Thoracic aorta (tissue), 2 donors: ENCODE measurements at regions not wholly inside any gene's neighbourhood (a gene's known extent, or its start where the extent isn't known, plus 50 kb on each side); places are given as distances from the start of the nearest gene placed in this dataset.

Source experiments
- ATAC-seq: fragments of 150-250 bp; one replicate; pipeline ENCODE4 v1.8.0; 2017; ENCODE audit warnings: low read depth; ENCODE audit not compliant: insufficient number of reproducible peaks, low FRiP score
- DNase-seq: peaks from one replicate; pipeline ENCODE4 v3.0.0-alpha.2; 2020; ENCODE audit warnings: low spot score
- H3K27ac ChIP-seq, 2 donors: fragments of 200-600 bp; sonication (generic); 1 replicate in 1 of 2; 2 replicates in 1 of 2; pipeline ENCODE4 v1.5.1; 2016; ENCODE audit warnings: mild to moderate bottlenecking in 2 of 2, moderate library complexity in 2 of 2
- H3K27me3 ChIP-seq: fragments of 200-600 bp; sonication (generic); replicated peaks from 2 replicates; pipeline ENCODE4 v1.6.0; 2016; ENCODE audit warnings: mild to moderate bottlenecking; ENCODE audit not compliant: insufficient read depth
- H3K36me3 ChIP-seq: fragments of 200-600 bp; sonication (generic); one replicate; pipeline ENCODE4 v1.5.1; 2016
- H3K4me1 ChIP-seq, 2 donors: fragments of 200-600 bp; sonication (generic); 1 replicate in 1 of 2; 2 replicates in 1 of 2; pipeline versions ENCODE4 v1.5.1 to v1.6.0; 2016; ENCODE audit warnings: low read depth in 2 of 2, mild to moderate bottlenecking in 1 of 2; ENCODE audit not compliant: control insufficient read depth in 1 of 2
- H3K4me3 ChIP-seq: fragments of 200-600 bp; sonication (generic); 2 replicates; pipeline ENCODE4 v1.5.1; 2016; ENCODE audit warnings: mild to moderate bottlenecking
- H3K9me3 ChIP-seq: fragments of 200-600 bp; sonication (generic); 2 replicates; pipeline ENCODE4 v1.5.1; 2016
- CTCF ChIP-seq: fragments of 200-600 bp; sonication (generic); IDR thresholded peaks from one replicate; pipeline ENCODE4 v1.5.1; 2019; ENCODE audit warnings: antibody characterized with exemption

- DNase-seq (no peak), ATAC-seq (no peak)
- Histone ChIP-seq H3K27me3 (no peaks in the 10 kb centered on the region), H3K36me3 (no peaks in the 10 kb centered on the region), H3K27ac (no peak overlapping the region), H3K9me3 (no peaks in the 10 kb centered on the region), H3K4me3 (no peak overlapping the region), H3K4me1 (no peaks in the 10 kb centered on the region)
- no peak for TF ChIP-seq CTCF
Observed at GRCh38 chr7:131893631-131894340, 337.4 kb upstream of the PODXL start.

DNA sequence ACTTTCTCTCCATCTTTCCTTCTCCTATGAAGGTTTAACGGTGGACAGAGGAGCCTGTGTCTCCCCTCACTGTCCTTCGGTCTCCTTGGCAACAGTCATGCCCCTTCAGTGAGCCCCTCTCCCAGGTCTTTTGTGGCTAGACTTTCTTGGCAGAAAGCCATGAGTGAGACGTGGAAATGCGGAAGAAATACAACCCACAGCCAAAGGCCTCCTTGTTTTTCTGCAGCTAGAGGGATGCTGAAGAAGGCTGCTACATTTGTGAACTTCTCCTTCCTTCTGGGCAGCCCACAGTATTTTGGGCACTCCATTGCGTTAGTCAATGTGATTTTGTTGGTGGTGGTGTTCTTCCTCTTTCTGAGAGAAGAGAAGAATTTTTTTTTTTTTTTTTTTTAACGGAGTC, 333.7 kb upstream of the PODXL start:
- no peaks in the 10 kb centered on the region for H3K4me1 ChIP-seq
- H3K27ac ChIP-seq = no peak overlapping the region
- H3K27me3 ChIP-seq = no peaks in the 10 kb centered on the region
- no peak for DNase-seq
- no peak for TF ChIP-seq CTCF
- peaks cover 7% of the 10 kb centered on the region for H3K9me3 ChIP-seq
- H3K36me3 ChIP-seq = no peaks in the 10 kb centered on the region
- ATAC-seq = no peak
- no peak overlapping the region for H3K4me3 ChIP-seq

- no peak overlapping the region for H3K27ac ChIP-seq
- no peak for TF ChIP-seq CTCF
- ATAC-seq = no peak
- H3K36me3 ChIP-seq = no peaks in the 10 kb centered on the region
- H3K27me3 ChIP-seq = no peaks in the 10 kb centered on the region
- peaks cover 7% of the 10 kb centered on the region for H3K9me3 ChIP-seq
- no peak for DNase-seq
- no peak overlapping the region for H3K4me3 ChIP-seq
- H3K4me1 ChIP-seq = no peaks in the 10 kb centered on the region
Observed at GRCh38 chr7:131889572-131890150, 333.2 kb upstream of the PODXL start.

DNA sequence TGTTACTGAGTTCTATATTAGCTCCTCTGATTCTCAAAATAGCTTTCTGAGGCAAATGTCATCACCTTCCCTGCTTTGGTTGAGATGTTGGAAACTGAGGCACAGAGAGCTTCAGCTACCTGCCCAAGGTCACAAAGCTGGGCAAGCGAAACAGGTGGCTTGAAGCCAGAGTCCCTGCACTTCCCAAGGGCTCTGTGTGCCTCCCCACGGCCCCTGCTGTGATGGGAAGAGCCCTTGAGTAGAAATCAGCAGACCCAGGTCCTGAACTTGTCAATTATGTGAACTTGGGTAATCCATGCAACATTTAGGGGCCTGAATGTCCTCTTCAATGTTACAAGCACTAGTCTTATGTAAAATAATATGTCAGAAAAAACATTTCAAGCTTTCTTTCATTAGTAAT, 327.3 kb upstream of the PODXL start:
- H3K27me3 ChIP-seq = no peaks in the 10 kb centered on the region
- no peaks in the 10 kb centered on the region for H3K36me3 ChIP-seq
- peaks cover 7% of the 10 kb centered on the region for H3K9me3 ChIP-seq
- no peak overlapping the region for H3K27ac ChIP-seq
- DNase-seq = no peak
- TF ChIP-seq CTCF = no peak
- H3K4me1 ChIP-seq = no peaks in the 10 kb centered on the region
- H3K4me3 ChIP-seq = no peak overlapping the region
- ATAC-seq = no peak

DNA sequence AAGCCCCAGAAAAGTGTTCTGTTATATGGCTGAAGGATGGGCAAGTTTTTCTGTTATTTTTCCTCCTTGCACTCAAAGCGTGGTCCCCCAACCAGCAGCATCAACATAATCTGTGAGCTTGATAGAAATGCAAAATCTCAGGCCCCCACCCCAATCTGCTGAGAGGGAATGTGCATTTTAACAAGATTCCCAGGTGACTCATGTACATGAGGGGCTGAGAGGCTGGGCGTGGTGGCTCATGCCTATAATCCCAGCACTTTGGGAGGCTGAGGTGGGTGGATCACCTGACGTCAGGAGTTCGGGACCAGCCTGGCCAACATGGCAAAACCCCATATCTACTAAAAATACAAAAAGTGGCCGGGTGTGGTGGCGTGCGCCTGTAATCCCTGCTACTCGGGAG, 326.8 kb upstream of the PODXL start:
- no peak for TF ChIP-seq CTCF
- Histone ChIP-seq H3K27ac (no peak overlapping the region), H3K27me3 (no peaks in the 10 kb centered on the region), H3K4me3 (no peak overlapping the region), H3K36me3 (no peaks in the 10 kb centered on the region), H3K9me3 (peaks cover 7% of the 10 kb centered on the region), H3K4me1 (no peaks in the 10 kb centered on the region)
- ATAC-seq = no peak
- DNase-seq = no peak
